HL-60 (cell line): ENCODE measurements at regions not wholly inside any gene's neighbourhood (a gene's known extent, or its start where the extent isn't known, plus 50 kb on each side); places are given as distances from the start of the nearest gene placed in this dataset.

Experiments
- DNase-seq, 2 experiments: peaks; one replicate each; pipeline ENCODE4 v3.0.0-alpha.2; 2010 to 2020; ENCODE audit warnings: low read depth in 1 of 2, low spot score in 1 of 2
- H3K27ac ChIP-seq: fragments of 250-450 bp; sonication (Bioruptor Pico); replicated peaks from 2 replicates; pipeline ENCODE4 v1.5.1; 2020; ENCODE audit warnings: mild to moderate bottlenecking, moderate library complexity
- H3K27me3 ChIP-seq: fragments of 250-450 bp; sonication (Bioruptor Pico); 2 replicates; pipeline ENCODE4 v1.5.1; 2021; ENCODE audit warnings: mild to moderate bottlenecking, moderate library complexity; ENCODE audit not compliant: insufficient read depth, poor library complexity, severe bottlenecking
- H3K4me3 ChIP-seq: replicated peaks from 2 replicates; pipeline ENCODE4 v1.5.1; 2011; ENCODE audit warnings: mild to moderate bottlenecking, control low read depth, low read length; ENCODE audit not compliant: insufficient read depth
- CTCF ChIP-seq: IDR thresholded peaks from one replicate; pipeline ENCODE4 v1.5.1; 2011; ENCODE audit warnings: low read length, control low read depth, inconsistent platforms; ENCODE audit not compliant: insufficient read depth
- GABPA ChIP-seq: IDR thresholded peaks from 2 replicates; pipeline ENCODE4 v1.6.1; 2012; ENCODE audit warnings: low read depth
- POLR2AphosphoS5 ChIP-seq: IDR thresholded peaks from 2 replicates; pipeline ENCODE4 v1.6.1; 2012; ENCODE audit warnings: low read depth
- REST ChIP-seq: IDR thresholded peaks from 2 replicates; pipeline ENCODE4 v1.6.1; 2012; ENCODE audit warnings: low read depth; ENCODE audit not compliant: insufficient replicate concordance
- SPI1 ChIP-seq: IDR thresholded peaks from 2 replicates; pipeline ENCODE4 v1.6.1; 2012; ENCODE audit warnings: low read depth, mild to moderate bottlenecking, borderline replicate concordance

DNA sequence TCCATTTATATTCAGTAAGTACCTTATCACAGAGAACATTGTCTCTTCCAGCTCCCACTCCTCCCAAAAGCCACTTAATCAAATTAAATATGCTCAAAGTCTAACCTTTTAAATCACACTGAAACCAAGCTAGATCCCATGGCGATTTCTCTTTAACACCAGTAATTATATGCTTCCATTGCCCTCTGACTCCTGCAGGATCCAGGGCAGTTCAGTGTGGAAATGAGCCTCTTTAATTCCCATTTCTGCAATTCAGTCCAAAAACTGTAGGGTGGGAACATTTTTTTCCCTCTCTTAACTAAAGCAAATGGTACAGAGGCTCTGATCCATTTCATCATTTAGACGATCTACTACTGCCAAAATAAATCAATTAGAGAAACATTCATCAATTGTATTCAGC, 872.3 kb upstream of the PHF14 start:
- no peak for TF ChIP-seq CTCF
- no peak for TF ChIP-seq SPI1
- no peak for TF ChIP-seq GABPA
- TF ChIP-seq REST = no peak
- TF ChIP-seq POLR2AphosphoS5 = no peak
- Histone ChIP-seq H3K4me3 (no peak overlapping the region), H3K27me3 (no peaks in the 10 kb centered on the region), H3K27ac (no peak overlapping the region)
- no peak for DNase-seq

DNA sequence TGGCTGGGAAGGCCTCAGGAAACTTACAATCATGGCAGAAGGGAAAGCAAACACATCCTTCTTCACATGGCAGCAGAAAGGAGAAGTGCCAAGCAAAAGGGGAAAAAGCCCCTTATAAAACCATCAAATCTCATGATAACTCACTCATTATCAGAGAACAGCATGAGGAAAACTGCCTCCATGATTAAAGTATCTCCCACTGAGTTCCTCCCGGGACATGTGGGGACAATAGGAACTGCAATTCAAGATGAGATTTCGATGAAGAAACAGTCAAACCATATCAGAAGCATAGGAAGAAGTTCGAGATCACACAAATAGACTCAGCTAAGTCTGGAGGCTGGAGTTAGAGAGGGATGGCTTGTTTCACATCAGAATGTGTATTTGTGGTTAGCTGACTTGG, 869.4 kb upstream of the PHF14 start:
- no peak for DNase-seq
- TF ChIP-seq SPI1 (no peak), REST (no peak), POLR2AphosphoS5 (no peak), CTCF (no peak), GABPA (no peak)
- Histone ChIP-seq H3K27ac (no peak overlapping the region), H3K27me3 (no peaks in the 10 kb centered on the region), H3K4me3 (no peak overlapping the region)

GRCh38 chr7:10106609-10107008, 867.1 kb upstream of the PHF14 start:
- Histone ChIP-seq H3K27me3 (no peaks in the 10 kb centered on the region), H3K4me3 (no peak overlapping the region), H3K27ac (no peak overlapping the region)
- no peak for DNase-seq
- TF ChIP-seq SPI1 (no peak), GABPA (no peak), POLR2AphosphoS5 (no peak), REST (no peak), CTCF (no peak)
